Stimulated activated CD4-positive, alpha-beta T cell treated with anti-CD3 and anti-CD28 coated beads, TNF-alpha, amount 100 ng/mL, for 1 hour (primary cell): ENCODE measurements at regions not wholly inside any gene's neighbourhood (a gene's known extent, or its start where the extent isn't known, plus 50 kb on each side); places are given as distances from the start of the nearest gene placed in this dataset.

ENCODE experiments used
- DNase-seq, 3 donors: peaks; one replicate each; pipeline ENCODE4 v3.0.0-alpha.2; 2020; ENCODE audit warnings: low read depth in 3 of 3, low spot score in 1 of 3

GRCh38 chr10:3287572-3288445 lies 115.2 kb upstream of the PITRM1 start:
- DNase-seq: no peak

GRCh38 chr10:3282674-3283017 lies 110.1 kb upstream of the PITRM1 start:
- no peak for DNase-seq

GRCh38 chr10:3281941-3282673 lies 109.5 kb upstream of the PITRM1 start:
- no peak for DNase-seq

- no peak for DNase-seq
These were observed 106.2 kb upstream of the PITRM1 start for GRCh38 chr10:3278771-3279170.

- no peak for DNase-seq
These were observed 105.0 kb upstream of the PITRM1 start for GRCh38 chr10:3277566-3277965.

- no peak for DNase-seq
These were observed 101.8 kb upstream of the PITRM1 start for GRCh38 chr10:3274414-3274813.

- DNase-seq: no peak
These were observed 101.4 kb upstream of the PITRM1 start for GRCh38 chr10:3273966-3274365.

GRCh38 chr10:3272300-3272699 lies 99.7 kb upstream of the PITRM1 start:
- DNase-seq: no peak

- DNase-seq: no peak
These were observed 99.0 kb upstream of the PITRM1 start for GRCh38 chr10:3271354-3272115.

- DNase-seq: no peak
These were observed 98.2 kb upstream of the PITRM1 start for GRCh38 chr10:3270577-3271316.

- no peak for DNase-seq
These were observed 95.4 kb upstream of the PITRM1 start for GRCh38 chr10:3268025-3268424.

- no peak for DNase-seq
These were observed 92.5 kb upstream of the PITRM1 start for GRCh38 chr10:3265088-3265487.

GRCh38 chr10:3264161-3264761 lies 91.7 kb upstream of the PITRM1 start:
- no peak for DNase-seq

GRCh38 chr10:3263747-3264146 lies 91.2 kb upstream of the PITRM1 start:
- no peak for DNase-seq

- DNase-seq: no peak
These were observed 90.5 kb upstream of the PITRM1 start for GRCh38 chr10:3263082-3263481.

- no peak for DNase-seq
These were observed 89.3 kb upstream of the PITRM1 start for GRCh38 chr10:3261921-3262320.

GRCh38 chr10:3260066-3260834 lies 87.7 kb upstream of the PITRM1 start:
- no peak for DNase-seq

GRCh38 chr10:3259499-3259898 lies 86.9 kb upstream of the PITRM1 start:
- DNase-seq: no peak

- DNase-seq: no peak
These were observed 85.8 kb upstream of the PITRM1 start for GRCh38 chr10:3258394-3258793.

- no peak for DNase-seq
These were observed 83.0 kb upstream of the PITRM1 start for GRCh38 chr10:3255616-3256015.
